Stromal cell of bone marrow (primary cell): ENCODE measurements at regions not wholly inside any gene's neighbourhood (a gene's known extent, or its start where the extent isn't known, plus 50 kb on each side); places are given as distances from the start of the nearest gene placed in this dataset.
A peak's percentile ranks its signal among the peaks of the same experiment; 100 is the strongest.
"Not testable (repeated sequence)": the region's sequence is repeated elsewhere in the genome, so short reads cannot be mapped to it uniquely, and the experiment has no call there.

Experiments
- DNase-seq: peaks from one replicate; pipeline ENCODE4 v3.0.0-alpha.2; 2012; ENCODE audit warnings: low read depth

- DNase-seq: no peak
These were observed 285.5 kb downstream of the USP46 start for GRCh38 chr4:52373650-52374049.

DNA sequence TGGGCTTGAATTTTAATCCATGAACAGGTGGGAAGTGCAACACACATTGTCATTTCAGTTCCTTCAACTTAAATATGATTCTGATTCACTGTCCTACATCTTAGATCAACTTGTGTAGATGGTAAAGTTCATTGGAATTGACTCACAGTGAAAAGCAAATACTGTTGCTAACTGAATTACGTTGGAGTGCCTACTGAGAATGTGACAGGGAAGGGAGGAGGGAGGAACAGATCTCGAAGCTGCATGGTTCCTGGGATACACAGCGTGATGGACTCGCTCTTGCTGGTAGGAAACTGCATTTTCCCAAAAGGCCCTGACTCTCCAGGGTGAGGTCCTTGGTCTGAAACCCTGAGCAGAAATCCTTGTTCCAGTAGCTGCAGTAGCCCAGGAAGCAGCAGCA, 284.2 kb downstream of the USP46 start:
- no peak for DNase-seq

- DNase-seq: peak; percentile 41
These were observed 282.9 kb downstream of the USP46 start for GRCh38 chr4:52376132-52376704.

DNA sequence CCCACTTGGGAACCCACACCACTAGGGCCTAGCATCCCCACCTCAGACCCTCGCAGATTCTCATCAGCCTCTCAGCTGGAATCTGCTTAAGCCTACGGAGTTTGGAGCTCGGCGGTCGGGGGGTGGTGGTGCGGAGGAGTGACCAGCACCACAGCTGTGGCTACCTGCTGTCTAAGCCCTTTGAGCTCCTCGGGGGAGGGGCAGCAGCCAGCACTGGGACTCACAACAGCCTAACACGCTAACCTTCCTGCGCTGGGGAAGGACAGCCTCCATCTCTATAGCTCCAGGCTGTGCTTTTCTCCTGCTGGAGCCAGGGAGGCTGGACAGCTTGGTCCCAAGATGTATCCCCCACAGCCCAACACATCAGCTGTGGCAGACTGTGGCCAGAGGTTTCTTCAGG, 281.5 kb downstream of the USP46 start:
- no peak for DNase-seq

DNA sequence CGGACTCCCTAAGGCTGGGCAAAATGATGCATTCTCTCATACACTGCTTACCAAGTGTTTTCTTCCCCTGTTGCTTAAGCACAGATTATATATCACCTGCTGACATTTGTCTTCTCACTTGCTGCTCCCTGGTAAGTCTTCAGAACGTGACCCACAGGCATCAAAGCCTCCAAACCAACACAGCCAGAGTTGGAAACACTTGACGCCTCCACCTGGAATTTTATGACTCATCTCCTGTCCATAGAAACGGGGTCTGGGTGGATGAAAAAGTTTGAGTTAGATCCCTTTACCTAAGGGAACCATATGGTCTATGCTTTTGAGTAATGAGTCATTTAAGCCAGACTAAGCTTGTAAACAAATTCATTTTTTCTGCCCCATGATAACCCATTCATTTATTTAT, 251.6 kb downstream of the USP46 start:
- DNase-seq: no peak

DNA sequence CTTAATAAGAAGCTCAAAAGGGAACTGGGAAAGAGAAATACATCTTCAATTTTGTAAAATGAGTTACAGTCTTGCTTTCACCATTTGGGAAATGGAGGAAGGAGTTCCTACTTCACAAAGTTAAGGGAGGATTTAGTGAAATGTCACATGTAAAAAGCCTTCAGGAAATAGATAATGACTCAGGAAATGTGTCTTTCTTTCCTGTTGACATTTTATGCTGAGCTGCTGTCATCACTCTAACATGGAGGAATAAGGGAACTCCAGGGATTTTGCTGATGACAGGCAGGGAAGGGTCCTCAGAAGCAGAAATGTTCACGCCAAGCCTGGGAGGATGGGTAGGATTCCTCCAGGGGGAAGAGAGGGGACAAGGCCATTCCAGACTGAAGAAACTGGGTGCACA, 251.1 kb downstream of the USP46 start:
- DNase-seq: no peak

DNA sequence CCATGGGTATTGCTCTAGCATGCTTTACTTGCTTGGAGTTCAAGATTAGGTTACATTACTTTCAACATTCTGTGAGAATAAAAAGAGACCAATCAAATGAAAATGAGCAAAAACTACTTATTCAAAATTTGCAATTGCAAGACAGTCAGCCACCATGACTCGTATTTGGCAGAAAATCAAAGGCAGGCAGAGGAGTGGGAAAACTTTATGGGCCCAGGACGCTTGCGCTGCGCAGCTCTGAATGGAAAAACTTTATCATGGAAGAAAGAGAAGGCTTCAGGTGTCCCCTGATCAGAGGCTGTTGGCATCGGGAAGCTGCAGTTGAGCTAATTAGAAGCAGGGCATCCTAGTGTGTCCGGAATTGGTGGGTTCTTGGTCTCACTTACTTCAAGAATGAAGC, 250.6 kb downstream of the USP46 start:
- no peak for DNase-seq

GRCh38 chr4:52409766-52410165, 249.3 kb downstream of the USP46 start:
- not testable (repeated sequence) for DNase-seq

DNA sequence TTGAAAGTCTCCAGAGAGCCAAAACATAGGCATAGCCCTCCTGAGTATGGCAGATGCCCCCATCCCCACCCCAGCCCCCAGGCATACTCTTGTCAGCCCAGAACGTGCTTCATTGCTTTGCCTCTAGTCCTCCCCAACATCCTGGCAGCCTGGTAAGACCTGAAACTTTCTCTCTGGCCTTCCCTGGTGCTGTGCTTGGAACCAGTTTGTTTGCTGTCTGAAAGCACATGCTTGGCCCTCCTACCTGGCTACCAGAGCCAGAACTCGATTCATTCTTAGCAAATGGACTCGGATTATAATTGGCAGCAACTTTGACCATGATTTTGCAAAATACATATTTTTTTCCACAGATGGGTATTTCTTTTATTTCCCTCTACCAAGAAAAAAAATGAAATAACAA, 248.1 kb downstream of the USP46 start:
- no peak for DNase-seq

- DNase-seq: no peak
These were observed 238.8 kb downstream of the USP46 start for GRCh38 chr4:52420330-52420729.

GRCh38 chr4:52421811-52422213, 237.3 kb downstream of the USP46 start:
- peak; percentile 6 for DNase-seq

DNA sequence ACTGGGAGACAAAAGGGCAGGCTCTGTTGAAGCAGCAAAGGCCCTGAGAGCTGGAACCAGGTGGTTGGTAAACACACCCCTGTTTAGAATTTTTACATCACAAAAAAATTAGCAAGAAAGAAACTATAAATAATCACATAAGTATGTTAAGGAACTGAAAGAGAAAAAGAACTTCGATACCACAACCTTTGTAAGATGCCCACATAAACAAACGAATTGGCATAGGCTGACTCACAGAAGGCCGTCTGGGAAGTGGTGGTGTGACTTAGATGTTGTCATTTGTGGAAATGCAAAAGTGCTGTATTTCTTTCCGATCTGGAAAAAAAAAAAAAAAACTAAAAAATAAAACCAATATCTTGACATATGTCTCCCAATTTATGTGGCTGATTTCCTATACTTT, 235.1 kb downstream of the USP46 start:
- DNase-seq: peak; percentile 12

DNA sequence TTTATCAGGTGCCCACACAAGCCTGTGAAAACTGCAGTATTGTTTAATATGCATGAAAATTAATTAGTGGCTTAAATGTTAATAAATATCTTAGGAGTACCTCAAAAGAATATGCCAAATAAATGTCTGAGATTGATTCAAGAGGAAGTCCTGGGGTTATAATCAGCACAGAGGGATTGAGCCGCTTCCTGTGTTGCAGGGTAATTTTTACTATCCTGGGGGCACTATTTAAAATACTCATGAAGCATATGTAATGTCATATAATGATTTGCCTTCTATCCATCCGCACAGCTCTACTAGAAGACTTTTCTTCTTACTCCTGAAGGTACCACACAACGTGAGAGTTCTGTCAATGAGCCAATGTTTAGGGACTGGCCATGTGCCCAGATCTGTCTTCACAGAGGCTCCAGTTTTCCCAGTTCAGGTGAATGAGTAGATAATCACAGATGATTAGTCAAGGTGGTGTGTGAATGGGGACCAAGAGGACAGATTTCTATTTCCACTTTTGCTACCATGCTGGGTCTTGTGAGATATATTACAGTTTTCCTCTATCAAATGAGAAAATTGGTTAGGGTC, 233.3 kb downstream of the USP46 start:
- DNase-seq: no peak

- DNase-seq: no peak
These were observed 227.7 kb downstream of the USP46 start for GRCh38 chr4:52431410-52431809.

- DNase-seq: no peak
These were observed 227.2 kb downstream of the USP46 start for GRCh38 chr4:52431869-52432268.

- not testable (repeated sequence) for DNase-seq
These were observed 216.6 kb downstream of the USP46 start for GRCh38 chr4:52442524-52442923.

- no peak for DNase-seq
These were observed 186.7 kb downstream of the USP46 start for GRCh38 chr4:52472444-52472843.

DNA sequence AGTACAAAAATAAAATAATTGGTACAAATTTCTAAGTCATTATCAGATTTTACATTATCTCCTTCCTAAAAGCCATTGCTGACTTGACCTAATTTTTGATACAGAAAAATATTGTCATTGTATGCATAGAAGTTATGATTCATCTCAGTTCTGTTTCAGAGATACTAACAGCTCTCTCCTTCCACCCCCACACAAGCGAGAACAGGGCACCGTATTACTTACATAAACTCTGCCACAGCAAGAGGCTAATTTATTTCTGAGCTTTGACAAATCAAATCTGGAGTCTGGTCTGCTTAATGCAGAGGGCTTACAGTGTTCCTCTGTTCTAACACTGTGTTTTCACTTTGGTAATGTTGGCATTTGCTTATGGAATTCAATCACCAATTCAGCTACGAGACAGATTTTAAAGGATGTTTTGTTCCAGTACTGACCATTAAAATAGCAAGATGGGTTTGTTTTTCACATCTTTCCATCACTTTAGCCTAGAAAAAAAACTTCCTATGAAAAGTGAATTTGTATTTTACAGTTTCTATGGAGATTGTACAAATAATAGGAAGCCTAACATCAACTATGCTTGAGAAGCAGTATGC, 181.8 kb downstream of the USP46 start:
- DNase-seq: no peak

- DNase-seq: no peak
These were observed 175.8 kb downstream of the USP46 start for GRCh38 chr4:52483186-52483890.

DNA sequence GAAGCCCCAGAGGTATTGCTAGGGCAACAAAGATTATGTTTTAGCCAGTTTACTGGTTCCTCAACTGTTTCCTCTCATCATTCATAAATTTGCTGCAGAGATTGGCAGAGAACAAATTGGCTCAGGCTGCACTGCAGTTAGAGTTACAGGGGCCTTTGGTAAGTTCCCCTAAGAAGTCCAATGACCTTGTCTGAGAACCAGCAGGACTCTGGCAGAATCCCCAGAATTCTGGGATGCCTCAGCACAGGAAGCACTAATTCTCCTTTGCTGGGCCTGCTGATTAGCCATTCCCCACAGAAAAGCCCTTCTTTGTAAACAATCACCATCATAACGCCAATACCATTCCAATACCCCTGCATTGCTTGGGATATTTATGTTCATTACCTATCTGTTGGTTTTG, 151.3 kb downstream of the USP46 start:
- peak; percentile 2 for DNase-seq

- no peak for DNase-seq
These were observed 148.0 kb downstream of the USP46 start for GRCh38 chr4:52510939-52511565.

GRCh38 chr4:52511825-52512224, 147.3 kb downstream of the USP46 start:
- no peak for DNase-seq

DNA sequence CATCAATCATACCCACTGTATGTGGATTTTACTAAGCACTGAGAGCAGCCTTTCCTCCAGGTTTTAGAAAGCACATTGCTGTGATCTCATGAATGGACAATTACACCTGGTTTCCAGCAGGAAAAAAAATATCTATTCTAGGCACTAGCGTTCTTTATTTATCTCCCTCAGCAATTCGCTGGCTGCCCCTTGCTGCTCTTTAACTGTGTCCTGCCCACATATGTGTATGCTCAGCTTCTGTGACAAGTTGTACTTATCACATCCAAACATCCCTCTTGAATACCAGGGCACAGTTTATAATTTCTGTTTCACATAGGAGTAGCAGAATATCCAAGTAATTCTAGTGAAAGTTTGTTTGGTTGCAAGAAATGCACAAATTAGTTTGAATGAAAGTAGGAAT, 146.8 kb downstream of the USP46 start:
- no peak for DNase-seq
